Heart left ventricle (tissue), 13 donors: ENCODE measurements at regions not wholly inside any gene's neighbourhood (a gene's known extent, or its start where the extent isn't known, plus 50 kb on each side); places are given as distances from the start of the nearest gene placed in this dataset.
"Not testable (repeated sequence)": the region's sequence is repeated elsewhere in the genome, so short reads cannot be mapped to it uniquely, and the experiment has no call there.

Source experiments
- POLR2A ChIP-seq, 2 donors: fragments of 450-650 bp; IDR thresholded peaks; one replicate each; pipeline ENCODE4 v1.6.1; 2017; ENCODE audit warnings: antibody characterized with exemption in 2 of 2, mild to moderate bottlenecking in 2 of 2, moderate library complexity in 2 of 2
- TF ChIP-seq, protein P1 (sequence below), 12 donors: fragments of 200-600 bp; sonication (generic) in 4 of 12; IDR thresholded peaks; one replicate each; pipeline versions ENCODE4 v1.5.0 to v1.8.0; 2018 to 2022; ENCODE audit warnings: antibody characterized with exemption in 12 of 12, mild to moderate bottlenecking in 5 of 12
- donor health status: ischemic (EF 13 %, LVEDD 7.1; RV severe dilation, severe dysfunction).
- donor health status: DM: no; HTN: yes; CAD: no.
- donor health status: DM: no; HTN: no; CAD: no.
- donor health status: ischemic (EF 25% LVEDD 6.9; RV normal size, moderate dysfunction).
- donor health status: ischemic (EF 25% LVEDD 5.7; RV mildly dilated, moderate dysfunction).
- donor health status: ischemic (EF 35%, LVEDD 5.7; RV mildly dilated, moderate dysfunction).
- donor health status: nonischemic (EF 11% LVEDD 7.7; RV severe dilation, severe dysfunction).
- donor health status: DM: yes; HTN: yes; CAD: no.
- donor health status: PGD.
- donor health status: ischemic (EF 29% LVEDD 5.4; RV normal size, mild dysfunction).
- donor health status: nonischemic (EF 23%, LVEDD 6.1; RV moderate dilation, normal function).

DNA sequence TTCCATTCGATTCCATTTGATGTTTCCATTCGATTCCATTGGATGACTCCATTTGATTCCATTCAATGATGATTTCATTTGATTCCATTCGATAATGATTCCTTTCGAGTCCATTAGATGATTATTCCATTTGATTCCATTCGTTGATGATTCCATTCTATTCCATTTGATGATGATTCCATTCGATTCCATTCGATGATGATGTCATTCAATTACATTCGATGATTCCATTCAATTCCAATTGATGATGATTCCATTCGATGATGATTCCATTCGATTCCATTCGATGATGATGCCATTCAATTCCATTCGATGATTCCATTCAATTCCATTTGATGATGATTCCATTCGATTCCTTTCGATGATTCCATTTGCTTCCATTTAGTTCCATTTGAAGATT is 635.6 kb downstream of the TP53TG3F start:
- TF ChIP-seq, protein P1, sequence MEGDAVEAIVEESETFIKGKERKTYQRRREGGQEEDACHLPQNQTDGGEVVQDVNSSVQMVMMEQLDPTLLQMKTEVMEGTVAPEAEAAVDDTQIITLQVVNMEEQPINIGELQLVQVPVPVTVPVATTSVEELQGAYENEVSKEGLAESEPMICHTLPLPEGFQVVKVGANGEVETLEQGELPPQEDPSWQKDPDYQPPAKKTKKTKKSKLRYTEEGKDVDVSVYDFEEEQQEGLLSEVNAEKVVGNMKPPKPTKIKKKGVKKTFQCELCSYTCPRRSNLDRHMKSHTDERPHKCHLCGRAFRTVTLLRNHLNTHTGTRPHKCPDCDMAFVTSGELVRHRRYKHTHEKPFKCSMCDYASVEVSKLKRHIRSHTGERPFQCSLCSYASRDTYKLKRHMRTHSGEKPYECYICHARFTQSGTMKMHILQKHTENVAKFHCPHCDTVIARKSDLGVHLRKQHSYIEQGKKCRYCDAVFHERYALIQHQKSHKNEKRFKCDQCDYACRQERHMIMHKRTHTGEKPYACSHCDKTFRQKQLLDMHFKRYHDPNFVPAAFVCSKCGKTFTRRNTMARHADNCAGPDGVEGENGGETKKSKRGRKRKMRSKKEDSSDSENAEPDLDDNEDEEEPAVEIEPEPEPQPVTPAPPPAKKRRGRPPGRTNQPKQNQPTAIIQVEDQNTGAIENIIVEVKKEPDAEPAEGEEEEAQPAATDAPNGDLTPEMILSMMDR (IDR thresholded peaks at IDR 0.05) = not testable (repeated sequence)
- TF ChIP-seq POLR2A (IDR thresholded peaks at IDR 0.05) = not testable (repeated sequence)
